Dermis microvascular lymphatic vessel endothelial cell (primary cell): ENCODE measurements at regions not wholly inside any gene's neighbourhood (a gene's known extent, or its start where the extent isn't known, plus 50 kb on each side); places are given as distances from the start of the nearest gene placed in this dataset.

Experiments used
- DNase-seq, 2 donors: peaks; one replicate each; pipeline versions ENCODE4 v3.0.0 to v3.0.0-alpha.2; 2010; ENCODE audit warnings: low read depth in 2 of 2

DNA sequence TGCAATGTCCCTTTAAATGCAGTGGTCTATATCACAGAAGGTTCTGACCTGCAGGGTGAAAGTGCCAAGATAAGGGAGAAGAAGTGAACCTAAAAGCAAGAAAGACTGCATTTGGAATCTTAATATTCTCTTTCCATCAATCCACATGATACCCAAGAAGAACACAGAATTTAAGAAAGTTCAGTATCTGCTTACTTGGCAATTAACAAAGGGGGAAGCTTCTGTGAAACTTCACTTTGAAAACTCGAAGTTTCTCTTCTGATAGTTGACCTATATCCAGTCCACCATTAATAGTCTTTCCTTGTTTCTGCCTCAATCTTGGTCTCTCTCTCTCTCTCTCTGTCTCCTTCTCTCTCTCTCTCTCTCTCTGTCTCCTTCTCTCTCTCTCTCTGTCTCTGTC is 592.0 kb downstream of the UTRN start:
- DNase-seq: no peak

DNA sequence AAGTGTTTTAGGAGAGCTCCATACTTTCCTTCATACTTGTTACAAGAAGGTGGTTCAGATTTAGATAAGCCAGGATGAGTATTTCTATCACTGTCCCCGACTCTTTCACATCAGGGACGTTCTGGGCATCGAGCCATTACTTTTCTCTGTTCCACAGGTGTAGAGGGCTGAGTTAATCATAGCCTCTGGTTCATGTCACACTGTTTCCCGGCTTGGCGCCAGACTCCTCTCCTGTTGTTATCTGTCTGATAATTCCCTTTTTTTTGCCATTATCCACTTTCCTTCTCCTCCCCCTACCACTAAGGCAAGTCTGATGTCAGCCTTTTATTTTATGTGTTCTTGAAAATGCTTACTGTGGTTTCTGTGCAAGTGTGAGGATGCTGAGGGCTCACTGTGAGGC is 593.4 kb downstream of the UTRN start:
- DNase-seq: peak; percentile 12 to 27

DNA sequence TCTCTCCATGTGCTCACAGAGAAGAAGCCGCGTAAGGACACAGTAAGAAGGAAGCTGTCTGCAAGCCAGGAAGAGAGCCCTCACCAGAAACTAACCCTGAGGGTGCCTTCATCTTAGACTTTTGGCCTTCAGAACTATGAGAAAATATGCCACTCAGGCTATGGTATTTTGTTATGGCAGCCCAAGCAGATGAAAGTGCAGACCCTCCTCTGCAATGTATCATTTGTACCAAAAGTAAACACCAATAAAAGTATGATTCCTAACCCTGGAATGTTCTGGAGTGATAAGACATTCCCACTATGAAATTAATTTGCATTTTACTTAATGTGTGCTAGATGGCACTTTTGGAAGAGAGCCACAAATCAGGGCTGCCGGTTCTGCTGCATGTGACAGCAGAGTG is 594.3 kb downstream of the UTRN start:
- no peak for DNase-seq

DNA sequence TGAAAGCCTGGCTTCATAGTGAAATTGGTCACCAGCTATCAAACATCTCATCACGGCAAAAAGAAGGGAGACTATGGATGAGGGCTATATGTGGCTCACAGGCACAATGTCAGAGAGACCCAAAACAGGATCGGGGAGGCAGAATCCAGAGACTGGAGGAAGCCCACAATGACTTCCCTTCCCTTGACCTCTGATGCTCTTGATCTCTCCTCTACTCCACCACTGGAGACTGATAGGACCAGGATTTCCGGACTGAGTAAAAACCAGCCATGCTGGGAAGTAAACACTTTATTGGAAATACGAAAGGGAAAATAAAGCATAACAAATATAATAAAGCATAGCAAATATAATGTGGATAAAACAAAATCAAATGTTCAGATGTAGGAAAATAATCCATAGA is 597.3 kb downstream of the UTRN start:
- no peak for DNase-seq

DNA sequence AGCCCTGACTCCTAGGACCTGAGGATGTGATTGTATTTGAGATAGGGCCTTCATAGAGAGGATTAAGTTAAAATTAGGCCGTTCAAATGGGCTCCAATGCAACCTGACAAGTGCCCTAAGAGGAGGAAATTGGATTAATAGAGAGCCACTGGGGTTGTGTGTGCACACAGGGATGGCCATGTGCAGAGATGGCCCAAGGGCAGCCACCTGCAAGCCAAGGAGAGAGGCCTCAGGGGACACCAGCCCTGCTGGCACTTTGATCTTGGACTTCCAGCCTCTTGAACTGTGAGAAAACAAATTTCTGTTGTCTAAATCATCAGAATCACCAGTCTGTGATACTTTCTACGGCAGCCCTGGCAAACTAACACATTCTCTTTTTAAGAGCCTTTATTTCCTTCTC is 598.8 kb downstream of the UTRN start:
- DNase-seq: no peak

DNA sequence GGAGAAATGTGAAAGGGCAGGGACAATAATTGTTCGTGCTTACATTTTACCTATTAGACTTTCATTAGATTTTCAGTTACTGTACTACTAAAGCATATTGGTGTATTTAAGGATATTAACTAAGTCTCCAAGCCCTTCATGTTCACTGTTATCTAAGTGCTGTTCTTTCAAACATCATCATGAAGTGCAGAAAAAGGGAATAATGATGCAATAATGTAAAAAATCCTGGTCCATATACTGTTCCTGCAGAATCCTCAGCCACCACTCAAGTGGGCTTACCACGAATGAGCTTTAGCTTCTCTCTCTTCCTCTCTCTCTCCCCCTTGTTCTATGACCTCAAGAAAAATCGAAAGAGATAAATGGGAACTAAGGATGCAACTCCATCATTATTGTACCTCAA is 600.7 kb downstream of the UTRN start:
- no peak for DNase-seq

DNA sequence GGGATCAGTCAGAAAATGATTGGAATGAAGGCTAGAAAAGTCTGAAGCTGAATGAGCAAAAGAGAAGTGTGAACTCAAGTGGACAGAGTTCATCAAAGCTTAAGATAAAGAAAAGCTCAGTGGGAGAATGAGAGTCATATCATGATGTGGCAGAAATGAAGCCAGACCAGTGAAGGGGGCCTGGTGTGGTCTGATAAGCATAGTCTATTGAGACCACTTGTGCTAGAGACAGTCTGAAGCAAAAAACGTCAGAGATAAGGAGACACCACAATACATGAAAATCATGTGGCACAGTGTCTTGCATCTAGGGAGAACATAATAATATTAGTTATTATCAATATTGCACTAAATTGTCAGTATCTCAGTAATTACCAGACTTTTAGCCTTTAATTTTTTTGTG is 601.5 kb downstream of the UTRN start:
- no peak for DNase-seq

DNA sequence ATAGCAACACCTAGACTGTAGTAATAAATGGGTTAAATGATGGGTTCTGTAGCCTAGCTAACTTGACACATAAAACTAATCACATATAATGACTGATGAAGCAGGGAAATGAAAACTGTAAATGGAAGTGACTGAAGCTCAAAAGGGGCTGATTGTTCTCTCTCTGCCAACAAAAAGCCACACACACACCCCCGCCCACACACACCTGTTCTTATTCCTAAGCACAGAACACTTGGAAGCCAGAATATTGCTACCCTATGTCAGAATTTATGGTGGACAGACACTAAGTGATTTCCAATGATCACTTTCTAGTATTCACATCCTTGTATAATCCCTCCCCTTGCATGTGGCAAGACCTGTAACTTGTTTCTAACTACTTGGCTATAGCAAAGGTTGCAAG is 603.5 kb downstream of the UTRN start:
- no peak for DNase-seq

DNA sequence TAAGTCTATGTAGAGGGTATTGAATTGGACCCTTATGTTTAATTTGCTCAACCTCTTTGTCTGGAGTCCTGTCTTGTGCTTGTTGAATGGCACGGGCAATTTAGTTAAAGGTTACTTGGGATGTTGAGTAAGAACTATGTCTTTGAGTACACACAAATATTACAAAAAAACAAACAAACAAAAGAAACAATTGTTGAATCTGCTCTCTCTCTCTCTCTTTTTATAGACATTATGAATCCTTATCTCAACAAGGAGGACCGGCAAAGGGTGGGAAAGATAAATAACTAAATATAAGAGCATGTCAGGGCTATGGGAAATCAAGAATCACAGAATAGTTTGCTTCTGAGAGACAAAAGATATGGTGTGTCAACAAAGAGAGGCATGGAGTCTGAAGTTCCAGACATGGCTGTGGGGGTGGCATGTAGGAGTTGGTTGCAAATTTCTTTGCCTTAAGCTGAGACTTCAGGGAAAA is 608.6 kb downstream of the UTRN start:
- no peak for DNase-seq

DNA sequence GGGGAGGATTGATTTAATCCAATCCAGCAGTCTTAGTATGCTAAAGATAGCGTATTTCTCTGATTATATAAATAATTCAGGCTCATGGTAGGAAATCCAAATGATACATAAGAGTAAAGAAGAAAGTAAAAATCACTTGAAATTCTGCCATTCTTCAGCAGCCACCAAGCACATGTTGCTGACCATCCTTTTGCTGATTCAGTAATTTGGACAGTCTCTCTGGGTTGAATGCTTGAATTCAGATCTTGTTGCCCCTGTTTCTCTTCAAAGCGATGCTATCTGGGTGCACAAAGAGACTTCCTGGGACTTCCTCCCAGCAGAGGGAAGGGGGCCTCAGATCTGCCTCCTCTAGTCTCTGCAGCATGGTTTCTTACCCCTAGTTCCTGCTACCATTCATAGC is 609.1 kb downstream of the UTRN start:
- DNase-seq: no peak

DNA sequence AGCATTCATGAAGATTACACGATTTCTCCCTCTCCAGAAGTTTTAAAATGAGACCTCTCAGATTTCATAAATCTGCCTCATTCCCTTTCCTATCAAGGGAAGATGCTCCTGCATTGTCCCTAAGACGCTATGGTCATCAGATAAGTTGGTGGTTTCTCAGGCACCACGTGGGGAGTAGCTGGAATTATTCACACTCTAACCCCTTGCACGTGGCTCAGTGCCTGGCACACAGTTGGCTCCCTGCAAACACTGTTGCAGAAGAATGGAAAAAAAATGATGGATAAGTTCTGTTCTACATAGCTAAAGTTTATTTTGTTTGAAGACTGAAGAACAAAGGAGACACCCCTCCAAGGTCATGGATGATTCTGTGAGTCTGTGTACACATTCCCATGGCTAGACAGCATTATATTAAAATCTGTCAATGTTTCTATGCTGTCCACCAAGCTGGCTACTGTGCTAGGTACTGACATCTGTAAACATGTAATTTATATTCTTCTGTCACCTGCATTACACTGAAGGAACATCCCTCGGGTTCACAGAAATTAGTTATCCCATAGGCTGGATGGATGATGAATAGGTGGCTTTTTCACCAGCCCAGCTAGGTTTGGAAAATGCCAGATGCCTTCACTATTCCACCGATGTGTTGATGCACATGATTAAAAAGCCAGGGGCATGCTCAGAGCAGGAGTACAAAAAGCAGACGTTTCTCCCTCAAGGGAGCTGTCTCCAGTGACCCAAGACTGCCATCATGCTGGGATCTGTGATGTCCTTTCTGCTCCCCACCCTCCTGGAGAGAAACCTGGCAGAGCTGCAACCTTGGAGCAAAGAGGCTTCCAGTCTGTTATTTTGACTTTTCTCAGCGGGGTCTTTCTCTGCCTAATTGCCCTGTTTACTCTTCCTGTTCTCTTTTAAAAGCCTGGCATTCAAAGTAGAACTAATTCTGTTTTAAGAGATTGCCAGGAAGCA is 610.5 kb downstream of the UTRN start:
- no peak for DNase-seq

DNA sequence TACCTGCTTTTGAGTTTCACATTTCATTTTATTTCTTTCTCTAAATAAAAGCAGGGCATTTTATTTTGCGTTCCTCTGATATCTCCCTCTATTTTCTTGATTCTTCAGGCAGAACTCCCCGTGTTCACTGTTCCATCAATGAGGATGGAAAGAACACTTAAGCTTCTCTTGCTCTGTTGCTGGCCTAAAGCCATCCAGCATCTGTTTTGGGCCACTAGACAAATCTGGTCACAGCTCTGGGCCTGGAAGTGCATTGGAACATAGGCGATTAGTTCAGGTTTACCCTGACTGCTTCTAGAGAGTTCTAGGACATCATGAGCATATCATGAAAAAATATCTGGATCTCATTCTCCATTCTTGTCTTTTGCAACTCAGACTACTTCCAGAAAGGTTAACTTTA is 611.2 kb downstream of the UTRN start:
- DNase-seq: no peak

DNA sequence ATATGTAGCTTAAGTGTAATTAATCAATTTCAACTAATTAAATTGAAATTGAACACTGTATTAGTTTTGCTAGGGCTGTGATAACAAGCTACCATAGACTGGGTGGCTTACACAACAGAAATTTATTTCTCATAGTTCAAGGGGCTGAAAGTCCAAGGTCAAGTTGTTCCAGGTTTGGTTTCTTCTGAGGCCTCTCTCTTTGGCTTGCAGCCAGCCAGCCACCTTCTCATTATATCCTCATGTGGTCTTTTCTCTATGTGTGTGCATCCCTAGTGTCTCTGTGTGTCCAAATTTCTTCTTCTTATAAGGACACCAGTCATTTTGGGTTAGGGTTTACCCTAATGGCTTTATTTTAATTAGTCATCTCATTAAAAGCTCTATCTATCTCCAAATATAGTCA is 611.7 kb downstream of the UTRN start:
- no peak for DNase-seq

DNA sequence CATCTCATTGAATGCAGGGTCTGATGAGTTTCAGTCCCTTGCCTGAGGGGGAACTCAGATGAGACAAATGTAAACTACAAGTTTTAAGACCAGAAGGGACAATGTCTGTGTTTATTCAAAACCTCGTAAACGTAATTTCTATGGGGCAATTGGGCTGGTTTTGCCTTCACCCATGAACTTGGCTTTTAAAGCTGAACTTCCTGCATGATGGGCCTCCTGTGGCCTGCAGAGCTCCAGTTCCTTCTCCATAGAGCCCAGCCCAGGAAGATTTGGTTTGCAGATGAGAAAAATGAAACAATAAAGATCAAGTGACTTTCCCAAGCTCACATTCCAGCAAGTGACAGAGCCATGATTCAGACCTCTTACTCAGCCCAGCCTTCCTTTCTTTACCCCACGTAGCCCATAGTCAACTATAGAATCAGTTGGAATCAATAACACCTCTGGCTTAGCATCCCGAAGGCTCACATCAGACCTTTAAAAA is 612.3 kb downstream of the UTRN start:
- DNase-seq: peak in 1 of 2 donors; percentile 74

DNA sequence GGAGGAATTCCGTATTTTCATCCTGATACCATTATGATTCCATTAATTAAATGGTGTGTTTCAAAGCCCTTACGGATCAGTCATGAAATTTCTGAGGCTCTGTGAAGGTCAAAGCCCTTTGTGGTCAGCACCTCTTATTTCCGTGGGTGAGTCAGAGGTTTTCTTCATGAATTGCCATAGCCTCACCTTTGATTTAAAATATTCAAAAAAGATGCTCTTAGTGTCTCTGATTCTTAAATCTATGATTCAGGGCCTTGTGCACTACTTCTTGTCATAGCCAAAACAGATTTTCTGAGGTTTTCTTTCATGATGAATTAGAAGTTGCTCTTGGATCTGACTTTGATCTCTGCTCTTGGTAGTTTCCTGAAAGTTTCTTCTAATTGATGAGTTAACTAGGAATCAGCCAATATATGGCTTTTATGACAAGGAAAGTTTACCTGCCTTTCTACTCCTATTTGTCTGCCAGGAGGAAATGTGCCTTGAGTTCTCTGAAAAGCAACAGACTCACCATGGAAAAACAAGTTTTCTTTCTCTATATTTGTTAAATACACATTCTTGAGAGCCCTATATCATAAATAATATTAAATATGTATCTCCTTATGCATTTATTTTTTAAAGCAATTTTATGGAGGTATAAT is 613.0 kb downstream of the UTRN start:
- DNase-seq: peak in 1 of 2 donors; percentile 40

DNA sequence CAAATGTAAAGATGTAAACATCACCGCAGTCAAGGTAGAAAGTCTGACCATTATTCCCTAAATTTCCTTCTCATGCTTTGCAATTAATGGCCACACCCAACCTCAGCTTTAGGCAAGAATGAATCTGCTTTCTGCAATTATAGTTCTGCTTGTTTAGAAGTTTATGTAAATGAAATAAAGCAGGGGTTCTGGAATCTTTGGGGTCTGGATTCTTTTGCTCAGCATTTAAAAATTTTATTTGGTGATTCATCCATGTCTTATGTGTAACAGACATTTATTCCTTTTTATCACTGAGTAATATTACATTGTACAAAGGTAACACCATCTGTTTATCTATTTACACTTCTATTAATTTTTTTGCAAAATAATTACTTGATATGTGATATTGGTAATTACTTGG is 613.6 kb downstream of the UTRN start:
- no peak for DNase-seq

DNA sequence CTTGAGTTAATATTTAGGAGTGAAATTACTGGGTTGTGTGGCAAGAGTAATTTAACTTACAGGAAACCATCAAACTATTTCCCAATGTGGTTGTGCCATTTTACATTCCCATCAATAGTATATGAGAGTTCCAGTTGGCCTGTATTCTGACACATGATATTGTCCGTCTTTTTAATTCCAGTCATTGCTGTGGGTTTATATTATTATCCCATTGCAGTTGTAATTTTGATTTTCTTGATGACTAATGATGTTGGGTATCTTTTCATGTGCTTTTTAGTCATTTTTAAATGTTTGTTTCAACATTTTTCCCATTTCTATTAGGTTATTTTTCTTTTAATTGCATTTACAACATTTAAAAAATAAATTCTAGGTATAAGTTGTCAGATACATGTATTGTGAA is 614.0 kb downstream of the UTRN start:
- DNase-seq: no peak

DNA sequence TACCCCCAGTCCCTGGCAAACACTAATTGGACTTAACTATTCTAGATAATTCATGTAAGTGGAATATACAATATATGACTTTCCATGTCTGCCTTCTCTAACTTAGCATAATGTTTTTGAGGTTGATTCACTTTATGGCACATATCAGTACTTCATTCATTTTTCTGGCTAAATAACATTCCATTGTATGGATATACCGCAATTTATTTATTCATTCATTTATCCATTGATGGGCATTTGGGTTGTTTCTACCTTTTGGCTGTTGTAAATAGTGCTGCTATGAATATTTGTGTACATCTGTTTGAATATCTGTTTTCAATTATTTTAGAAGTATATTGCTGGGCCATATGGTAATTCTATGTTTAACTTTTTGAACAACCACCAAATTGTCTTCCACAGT is 616.3 kb downstream of the UTRN start:
- DNase-seq: no peak

DNA sequence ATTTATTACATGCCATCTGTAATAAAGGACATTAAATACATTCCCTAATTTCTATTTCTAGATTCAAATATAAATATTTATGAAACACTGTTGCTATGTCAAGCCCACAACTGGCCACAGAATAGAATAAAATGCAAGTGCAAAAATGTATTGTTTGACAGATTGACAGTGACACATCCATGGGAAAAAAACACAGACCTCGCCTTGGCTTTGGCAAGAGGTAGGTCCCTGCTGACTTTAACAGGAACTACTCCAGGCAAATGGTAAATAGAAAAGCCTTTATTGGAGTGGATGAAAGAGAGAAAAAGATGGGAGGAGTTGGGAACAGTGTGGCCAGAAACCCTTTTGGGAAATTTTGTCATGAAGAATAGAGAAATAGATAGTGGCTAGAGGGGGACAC is 622.9 kb downstream of the UTRN start:
- peak; percentile 1 to 13 for DNase-seq

DNA sequence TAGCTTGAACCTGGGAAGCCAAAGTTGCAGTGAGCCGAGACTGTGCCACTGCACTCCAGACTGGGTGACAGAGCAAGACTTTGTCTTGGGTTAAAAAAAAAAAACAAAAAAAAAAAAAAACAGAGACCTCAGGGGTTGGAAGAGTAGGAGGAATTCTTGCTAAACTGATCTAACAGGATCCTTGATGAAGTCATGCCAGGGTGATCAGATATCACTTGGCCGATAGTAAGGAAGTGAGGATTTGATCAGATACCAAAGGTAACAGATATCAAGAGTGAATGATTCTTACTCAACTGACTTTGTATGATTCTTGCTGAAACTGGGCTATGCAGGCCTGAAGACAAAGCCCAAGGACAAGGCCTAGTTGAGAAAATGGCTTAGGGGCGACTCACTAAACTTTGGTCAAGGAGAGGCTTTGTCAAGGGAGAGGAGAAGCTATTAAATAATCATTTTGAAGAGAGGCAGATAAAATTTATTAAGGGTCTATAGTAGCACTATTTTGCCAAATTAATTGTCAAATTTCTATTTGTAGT is 624.7 kb downstream of the UTRN start:
- no peak for DNase-seq

DNA sequence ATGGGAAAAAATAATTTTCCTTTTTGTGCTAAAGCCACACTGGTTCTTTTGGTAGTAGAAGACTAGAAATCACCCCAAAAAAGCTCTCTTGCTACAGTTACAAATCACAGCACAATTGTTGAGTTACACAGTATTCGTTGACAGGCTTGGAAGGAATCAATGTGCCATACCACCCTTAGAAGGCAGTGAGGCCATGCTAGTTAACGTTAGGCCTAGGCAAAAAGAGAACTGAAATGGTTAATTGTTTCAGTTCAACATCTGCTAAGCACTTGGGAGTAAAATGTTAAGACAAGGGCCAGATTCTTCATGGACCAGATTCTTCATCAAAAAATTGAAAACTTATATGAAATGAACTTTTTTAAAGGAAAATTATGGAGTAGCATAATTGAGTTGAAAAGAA is 626.2 kb downstream of the UTRN start:
- no peak for DNase-seq

DNA sequence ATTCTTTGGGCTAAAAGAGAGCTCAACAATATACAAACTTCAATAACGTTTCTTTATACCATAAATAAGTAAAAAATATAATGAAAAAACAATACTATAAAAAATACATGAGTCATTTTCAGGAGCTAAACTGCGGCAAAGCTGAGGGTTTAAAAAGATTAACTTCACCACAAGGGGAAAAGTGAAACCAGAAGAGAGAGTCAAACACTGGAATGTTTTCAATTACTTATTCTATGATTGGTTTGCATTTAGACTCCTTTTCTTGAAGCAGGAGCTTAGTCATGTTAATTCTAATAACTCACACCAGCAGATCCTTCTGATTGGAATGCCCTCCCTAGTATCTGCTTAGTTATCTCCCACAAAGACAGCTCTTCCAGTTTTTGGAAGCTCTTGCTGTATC is 627.3 kb downstream of the UTRN start:
- no peak for DNase-seq

DNA sequence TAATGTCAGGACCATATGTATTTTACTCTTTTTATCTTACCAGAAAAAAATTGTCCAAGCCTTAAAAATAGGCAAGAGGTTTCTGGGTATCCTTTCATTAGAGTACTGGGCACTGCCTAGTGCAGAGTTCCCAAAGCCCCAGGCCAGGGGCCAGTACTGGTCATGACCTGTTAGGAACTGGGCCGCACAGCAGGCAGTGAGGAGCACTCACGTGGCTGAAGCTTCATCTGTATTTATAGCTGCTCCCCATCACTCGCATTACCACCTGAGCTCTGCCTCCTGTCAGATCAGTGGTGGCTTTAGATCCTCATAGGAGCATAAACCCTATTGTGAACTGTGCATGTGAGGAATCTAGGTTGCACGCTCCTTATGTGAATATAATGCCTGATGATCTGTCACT is 632.9 kb downstream of the UTRN start:
- DNase-seq: no peak
